HG02623 (cell line): ENCODE measurements at regions not wholly inside any gene's neighbourhood (a gene's known extent, or its start where the extent isn't known, plus 50 kb on each side); places are given as distances from the start of the nearest gene placed in this dataset.

Source experiments
- ATAC-seq: cut with Tn5 transposase; IDR thresholded peaks from one replicate; pipeline ENCODE4 v1.9.1; 2021; ENCODE audit warnings: moderate library complexity; ENCODE audit not compliant: unreplicated experiment

DNA sequence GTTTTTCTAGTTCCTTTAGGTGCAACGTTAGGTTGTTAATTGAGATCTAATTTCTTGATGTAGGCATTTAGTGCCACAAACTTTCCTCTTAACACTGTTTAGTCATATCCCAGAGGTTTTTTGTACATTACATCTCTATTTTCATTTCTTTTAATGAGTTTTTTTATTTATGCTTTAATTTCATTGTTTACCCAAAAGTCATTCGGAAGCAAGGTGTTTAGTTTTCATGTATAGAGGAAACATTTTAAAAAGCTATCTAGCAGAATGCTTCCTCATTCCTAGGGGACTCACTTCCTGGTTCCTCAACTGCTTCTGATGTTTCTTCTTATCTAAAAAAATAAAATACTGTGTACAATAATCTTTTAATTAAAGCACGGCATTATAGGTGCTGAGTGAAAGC, 307.2 kb upstream of the CAMK1G start:
- ATAC-seq = no peak

DNA sequence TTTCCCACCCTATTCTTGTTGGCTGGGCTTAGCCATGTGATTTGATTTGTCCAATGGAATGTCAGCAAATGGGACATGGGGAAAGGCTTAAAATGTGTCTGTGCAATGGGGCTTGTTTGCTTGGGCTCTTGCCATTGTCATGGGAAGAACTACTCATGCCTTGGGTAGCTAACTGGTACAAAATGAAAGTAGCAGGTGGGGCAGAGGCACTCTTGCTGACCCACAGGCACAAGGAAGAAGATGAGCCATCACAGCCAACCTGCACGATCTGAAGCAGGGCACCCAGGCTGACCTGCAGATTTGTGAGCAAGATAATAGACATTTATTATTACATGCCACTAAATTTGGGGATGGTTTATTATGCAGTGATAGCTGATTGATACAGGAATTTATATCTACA, 305.9 kb upstream of the CAMK1G start:
- ATAC-seq = no peak

DNA sequence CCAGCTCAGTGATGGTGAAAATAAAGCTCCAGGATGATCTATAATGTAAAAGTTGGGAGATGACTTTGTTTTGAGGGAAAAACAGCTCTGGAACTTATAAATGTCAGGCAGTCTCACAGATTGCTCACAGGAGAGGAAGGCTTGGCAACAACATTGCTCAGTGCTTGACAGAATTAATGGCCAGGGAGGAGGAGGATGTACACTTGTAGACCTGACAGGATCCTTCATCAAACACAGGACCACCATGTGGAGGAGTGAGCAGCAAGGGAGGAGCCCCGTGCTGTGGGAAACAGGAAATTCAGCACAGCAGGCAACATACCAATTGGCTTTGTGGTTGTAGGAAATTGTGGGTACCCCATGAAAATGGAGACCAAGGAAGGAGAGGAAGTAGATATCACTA, 291.8 kb upstream of the CAMK1G start:
- no peak for ATAC-seq

DNA sequence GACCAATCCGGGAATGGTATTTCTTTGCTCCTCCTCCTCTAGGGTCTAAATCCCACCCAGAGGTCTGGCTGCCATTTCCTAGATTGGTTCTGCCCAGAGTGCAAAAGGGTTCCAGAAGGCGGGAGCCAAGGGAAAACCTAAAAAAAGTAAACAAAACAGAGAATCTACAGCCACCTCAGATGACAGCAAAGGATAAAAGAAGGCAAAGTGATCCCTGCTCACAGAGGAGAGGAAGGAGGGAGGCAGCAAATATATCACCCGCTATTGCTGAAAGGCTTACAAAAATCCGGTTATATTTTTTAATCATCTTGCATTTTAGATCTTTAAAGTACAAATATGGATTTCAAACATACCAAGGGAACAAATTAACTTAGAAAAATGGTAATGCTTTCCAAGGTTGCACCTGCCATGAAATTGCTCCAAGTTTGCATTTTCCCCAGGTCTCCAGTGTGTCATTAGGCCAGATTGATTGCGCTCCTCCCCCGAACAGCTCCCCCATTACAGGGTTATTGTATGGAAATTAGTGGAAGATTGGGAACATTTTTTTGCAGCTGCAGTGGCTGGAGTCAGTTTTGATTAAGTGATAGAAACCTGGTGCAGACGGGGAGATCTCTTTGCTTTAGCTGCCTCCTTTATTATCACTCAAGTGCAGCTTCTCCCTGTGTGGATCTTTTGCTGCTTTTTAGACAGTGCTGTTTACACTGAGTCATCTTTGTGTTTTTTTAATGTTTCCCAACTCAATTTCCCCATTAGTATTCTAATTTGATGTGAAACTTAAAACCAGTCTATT, 280.5 kb upstream of the CAMK1G start:
- no peak for ATAC-seq

DNA sequence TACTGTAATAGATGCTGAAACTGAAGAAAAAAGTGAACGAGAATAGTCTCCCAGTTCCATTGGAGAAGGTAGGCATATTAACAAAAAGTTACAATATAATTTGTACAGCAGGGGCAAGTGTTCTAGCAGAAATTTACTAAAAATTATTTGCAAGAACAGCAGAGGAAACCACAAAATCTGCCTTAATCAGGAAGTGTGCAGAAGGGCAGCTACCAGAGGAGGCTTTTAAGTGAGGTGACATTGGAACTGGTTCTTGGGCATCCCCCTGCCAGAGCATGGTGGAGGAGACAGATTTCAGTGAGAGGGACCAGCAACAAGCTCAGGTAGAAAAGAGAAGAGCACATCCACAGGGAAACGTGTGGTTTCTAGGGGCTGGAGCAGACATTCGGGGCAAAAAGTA, 279.3 kb upstream of the CAMK1G start:
- ATAC-seq = no peak

DNA sequence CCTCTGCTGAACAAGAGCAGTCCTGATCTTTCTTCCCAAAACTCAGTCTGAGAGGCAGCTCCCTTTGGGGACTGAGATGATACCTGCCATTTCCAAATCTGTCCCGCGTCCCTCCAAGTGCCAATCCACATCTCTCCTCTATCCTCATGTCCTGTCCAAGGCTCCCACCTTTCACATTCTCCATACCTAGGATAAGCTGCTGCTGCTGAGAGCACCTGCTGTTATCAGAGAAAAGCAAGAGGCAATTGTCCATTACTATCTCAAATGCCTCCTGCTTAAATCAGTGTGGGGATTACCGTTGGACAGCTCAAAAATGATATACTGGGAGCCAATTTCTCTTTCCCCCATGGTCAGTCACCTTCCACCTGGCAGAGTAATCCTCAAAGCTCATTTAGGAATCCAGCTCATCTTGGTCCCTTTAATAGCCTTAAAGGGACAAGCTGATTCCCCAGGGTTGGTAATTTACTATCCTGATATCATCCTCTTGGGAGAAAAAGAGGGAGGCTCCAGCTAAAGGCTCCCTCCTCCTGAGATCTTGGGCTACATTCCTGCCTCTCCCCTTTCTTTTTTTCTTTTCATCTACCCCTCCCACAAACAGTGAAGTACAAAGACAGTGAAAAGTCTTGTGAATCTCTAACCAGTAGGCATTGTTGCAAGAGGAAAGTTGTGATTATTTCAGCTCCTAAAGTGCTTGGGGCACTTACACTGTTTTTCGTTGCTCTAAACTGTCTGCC, 278.1 kb upstream of the CAMK1G start:
- ATAC-seq = no peak

DNA sequence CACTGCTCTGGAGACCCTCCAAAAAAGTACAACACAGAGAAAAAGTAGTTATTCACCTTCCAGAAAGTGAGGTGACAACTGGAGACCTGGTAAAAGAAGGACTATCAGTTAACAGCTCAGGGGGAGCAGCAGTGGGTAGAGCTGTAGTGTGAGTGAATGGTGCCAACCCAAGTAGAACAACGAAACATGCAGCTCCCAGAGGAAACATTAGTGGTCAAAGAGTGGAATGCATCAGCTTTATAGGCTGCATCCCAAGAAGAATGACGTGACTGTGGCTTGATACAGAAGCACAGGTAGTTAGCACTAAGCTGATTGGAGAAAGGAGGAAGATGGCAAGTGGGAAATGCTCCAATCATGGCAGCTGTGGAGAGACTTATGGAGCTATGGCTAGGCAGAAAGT, 275.7 kb upstream of the CAMK1G start:
- no peak for ATAC-seq

DNA sequence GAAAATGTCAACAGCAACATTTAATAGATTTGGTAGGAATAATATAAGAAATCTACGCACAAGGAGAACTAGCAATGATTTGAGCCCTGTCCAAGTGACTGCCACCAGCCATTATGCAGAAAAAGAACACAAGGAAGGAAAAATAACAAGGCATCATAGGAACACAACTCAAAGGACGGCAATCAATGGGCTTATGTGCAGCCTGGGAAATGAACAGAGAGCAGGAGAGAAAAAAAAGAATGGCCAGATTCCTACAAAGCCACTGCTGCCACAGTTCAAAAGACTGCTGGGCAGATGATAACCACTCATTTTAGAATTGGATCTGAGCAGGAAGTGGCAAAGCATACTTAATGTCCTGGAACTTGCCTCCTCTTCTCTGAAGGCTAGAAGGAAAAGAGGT, 274.3 kb upstream of the CAMK1G start:
- ATAC-seq = no peak

DNA sequence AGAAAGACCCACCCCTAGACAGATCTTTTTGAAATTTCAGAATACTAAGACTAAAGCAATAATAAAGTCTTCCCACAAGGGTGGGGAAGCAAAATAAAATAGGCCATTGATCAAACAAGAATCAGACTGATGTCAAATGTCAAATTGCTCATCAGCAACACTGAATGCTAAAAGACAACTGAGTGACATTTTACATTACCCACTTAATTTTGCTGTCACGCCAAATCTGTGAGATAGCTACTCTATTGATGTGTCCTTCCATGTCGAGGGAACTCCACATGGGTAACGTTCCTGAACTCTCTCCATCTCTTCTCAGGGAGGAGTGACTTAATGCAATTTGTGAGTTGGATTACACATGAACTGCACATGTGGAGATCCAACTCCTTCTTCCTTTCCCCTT, 271.7 kb upstream of the CAMK1G start:
- no peak for ATAC-seq

DNA sequence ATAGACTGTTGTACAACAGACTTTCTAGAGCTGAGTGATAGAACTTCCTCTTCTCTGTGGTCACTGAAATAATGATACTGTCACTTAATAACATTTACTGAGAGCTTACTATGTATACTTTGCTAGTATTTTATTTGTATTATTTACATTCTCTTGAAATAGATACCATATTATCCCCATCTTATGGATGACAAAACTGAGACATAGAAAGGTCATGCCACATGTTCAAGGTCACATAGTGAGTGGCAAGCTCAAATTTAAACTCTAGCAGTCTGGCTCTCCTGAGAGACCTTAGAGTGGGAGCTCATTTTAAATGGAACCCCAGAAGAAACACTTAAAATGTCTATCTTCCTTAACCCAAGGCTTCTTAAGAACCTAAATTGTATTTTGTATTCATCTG, 266.6 kb upstream of the CAMK1G start:
- no peak for ATAC-seq

DNA sequence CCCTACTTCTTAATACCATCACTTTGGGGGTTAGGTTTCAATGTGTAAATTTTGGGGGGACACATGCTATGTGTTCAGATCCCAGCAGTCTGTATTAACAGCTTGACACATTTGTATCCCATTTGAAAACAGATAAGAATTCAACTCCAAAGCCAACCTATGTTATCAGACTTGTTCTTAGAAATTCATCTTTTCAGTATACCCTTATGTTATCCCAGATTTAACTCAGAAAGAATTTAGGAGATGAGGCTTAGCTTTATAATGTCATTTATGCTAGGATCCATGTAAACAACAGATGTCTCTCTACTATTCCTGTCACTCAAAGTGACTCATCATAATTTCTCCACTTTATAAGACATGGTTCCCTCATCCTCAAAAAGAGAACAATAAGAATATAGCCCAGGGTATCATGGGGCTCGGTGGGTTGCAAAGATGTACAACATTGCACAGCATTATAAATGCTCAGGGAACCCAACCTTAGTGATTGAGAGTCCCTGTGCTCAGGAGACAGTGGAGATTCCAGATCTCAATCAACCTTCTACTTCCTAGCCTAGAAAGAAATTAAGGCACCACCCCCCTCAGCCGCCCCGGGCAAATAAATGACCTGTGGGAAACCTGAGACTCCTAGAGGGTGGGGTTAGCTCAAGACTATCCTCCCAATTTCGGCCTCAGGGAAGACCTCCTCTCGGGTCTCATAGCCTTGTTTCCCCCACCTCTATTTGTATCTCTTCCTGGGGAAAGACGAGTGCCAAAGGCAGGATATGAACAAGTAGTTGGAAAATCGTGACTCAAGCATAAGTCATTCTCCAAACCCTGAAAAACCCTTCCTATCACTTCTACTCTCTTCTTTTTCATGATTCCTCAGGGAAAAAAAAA, 265.1 kb upstream of the CAMK1G start:
- no peak for ATAC-seq

DNA sequence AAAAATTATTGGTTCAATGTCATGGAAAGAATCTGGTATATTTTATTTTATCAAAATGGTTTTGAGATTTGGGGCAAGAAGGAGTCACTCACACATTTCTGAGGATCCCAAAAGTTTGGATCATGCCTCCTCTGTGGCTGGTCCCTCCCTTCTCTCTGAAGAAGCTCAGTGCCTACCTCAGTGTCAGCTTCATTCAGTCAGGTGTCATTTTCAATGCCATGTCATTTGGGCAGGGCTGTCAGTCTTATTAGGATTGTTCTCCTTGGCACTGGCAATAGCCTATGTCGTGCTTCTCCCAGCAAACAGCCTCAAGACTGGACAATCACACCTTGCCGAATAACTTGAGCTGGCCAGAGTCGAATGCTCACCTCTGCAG, 264.5 kb upstream of the CAMK1G start:
- ATAC-seq = no peak

DNA sequence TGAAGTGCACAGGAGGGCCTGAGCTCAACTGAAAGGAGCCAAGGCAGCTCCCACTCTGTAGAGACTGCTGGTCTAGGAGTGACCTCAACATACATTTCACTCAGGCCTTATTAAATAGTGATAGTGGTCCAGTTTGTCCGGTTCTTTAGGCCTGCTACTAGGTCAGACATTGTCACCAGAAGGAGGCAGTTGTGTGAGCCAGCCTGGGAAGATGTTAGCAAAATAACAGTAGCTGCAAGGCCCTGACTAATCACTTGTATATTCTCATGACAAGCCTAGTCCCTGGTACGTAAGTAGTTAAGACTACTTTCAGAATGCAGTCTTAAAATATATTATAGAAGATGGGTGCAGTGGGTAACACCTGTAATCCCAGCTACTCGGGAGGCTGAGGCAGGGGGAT, 264.0 kb upstream of the CAMK1G start:
- no peak for ATAC-seq

DNA sequence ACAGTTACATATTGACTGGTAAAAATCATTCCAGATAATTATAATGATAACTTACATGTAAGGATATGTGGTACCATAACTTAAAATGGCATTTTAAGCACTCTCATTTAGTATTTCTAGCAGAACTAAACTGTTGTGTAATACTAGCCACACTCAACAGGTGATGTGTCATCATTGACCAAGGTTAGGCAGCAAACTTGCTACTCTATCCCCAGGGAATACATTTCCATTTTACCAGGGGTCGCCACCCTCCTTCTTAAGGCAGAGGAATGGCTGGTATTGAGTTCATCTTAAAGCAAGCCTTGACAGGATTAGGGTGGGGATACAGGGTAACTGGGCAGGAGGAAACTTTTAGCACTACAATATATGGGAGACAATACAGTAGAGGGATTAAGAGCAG, 259.8 kb upstream of the CAMK1G start:
- ATAC-seq = no peak

DNA sequence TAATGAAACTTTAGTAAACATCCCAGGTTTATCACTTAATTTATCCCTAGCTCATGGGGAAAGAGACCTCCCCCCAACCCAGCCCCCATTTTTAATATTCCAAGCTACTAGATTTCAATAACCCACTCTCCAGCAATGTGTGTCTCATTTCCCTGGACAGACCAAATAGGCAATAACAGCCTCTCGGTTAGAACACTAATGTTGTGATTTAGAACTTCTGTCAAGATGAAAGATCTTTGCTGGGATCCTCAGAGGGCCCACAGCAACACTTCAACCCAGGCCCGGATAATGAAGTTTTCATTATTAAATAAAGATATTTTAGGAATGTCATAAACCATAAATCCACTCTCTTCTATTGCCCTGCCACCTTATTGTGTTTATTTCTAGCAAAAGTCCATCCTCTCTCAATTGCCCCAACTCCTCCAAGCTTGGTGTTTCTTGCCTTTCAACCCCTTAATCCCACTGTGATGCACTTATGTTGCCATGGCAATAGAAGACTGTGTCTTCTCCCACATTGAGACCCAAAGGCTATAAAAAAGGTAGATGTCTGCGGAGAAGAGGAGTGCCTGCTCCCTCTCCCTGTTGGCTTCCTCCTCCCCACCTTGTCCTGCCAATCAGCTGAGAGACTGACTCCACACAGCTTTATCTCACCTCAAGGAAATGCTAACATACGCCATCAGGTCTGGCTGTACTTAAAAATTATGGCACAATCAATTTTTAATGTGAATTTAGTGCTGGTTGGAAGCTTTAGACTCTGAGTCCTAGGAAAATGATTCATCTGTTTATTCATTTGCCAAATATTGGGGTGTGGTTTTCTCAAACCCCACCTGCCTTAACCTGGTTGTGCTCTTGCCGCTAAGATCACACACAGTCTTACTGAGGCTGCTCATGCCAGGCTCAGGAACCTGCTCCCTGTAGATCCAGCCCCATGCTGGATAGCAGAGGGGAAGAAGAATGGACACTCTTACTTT, 258.3 kb upstream of the CAMK1G start:
- ATAC-seq = no peak

DNA sequence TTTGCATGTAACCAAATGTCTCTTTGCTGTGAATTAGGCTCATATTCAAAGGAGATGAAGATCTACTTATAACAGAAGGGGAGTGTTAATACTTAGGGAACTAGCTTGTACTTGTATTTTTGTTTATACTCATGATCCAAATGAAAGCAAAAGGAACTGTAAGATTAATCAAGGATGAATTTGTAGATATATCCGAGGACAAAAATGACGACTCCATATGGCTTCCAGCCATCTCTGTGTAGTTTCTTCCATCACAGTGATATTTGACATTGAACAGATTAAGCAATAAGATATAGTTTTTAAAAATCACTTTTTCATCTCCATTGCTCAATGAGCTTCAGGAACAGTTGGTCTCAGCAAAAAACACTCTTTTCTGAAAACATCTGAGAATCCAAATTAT, 257.4 kb upstream of the CAMK1G start:
- ATAC-seq = no peak

DNA sequence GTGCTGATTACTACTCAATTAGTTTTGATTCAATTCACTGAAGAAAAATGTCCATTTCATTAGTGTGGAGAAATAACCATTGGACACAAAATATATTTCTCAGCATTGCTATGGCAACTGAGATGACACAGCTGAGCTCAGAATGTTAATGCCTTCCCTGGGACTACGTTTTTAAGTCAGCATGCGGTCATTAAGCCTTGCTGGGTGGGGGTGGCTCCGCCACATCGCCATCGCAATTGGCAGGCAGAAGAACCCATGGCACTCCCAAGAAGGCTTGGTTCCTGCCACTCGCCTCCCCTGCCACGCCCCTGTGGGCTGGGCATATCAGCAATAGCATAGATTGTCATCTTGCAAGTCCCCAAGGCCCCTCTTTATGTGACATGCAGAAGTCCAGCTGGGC, 256.7 kb upstream of the CAMK1G start:
- no peak for ATAC-seq

DNA sequence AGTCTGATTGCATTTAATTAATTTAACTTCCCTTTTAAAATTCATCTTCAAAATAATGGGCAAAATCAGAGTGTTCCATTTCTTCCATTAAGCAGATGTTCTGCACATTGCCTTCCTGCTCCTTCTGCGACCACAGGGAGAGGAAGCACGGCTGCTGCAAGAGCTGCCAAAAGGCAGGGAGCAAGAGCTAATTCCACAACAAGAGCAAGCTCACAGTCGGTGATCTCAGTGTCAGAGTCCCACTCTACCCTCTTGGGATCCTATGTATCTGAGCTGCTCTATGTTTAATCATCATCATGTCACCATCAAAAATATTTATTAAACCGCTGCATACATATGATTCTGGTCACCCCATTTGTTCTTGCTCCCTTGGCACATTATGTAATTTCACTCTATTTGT, 255.3 kb upstream of the CAMK1G start:
- no peak for ATAC-seq

DNA sequence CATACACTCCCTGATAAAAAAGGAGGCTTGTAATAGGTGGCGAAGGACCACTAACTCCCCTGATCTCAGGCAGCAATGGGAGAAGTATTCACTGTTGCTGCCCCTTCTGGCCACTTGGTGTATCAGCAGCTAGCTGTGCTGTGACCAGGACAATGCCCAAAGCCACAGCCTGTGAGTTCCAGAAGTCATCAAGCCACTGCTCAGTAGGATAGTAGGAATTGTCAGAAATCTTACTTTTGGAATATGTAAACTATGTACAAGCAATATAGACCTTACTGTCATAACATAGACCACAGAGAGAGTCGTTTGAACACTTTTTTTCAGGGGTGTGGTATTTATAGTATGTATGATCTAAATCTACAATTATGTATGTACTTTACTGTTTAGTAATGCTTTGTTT, 248.3 kb upstream of the CAMK1G start:
- ATAC-seq = peak; percentile 96

DNA sequence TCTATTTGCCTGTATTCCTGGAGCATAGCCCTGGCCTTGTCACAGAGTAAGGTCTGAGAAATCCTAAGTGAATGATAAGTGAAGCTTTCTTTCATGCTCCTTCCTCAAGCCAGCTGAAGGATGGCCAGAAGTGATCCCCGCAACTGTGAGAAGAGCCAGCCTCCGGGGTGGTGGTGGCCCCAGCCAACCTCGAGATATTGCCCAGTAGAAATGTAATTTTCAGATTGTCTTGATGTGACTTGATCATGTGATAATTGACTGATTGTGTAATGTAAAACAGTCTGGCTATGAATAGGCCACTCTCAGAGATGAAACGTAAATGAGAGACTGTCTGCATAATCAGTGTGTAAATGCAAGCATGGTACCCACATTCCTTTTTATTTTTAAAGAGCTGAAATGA, 242.4 kb upstream of the CAMK1G start:
- no peak for ATAC-seq
